Gastroesophageal sphincter (tissue), 4 donors: ENCODE measurements at regions not wholly inside any gene's neighbourhood (a gene's known extent, or its start where the extent isn't known, plus 50 kb on each side); places are given as distances from the start of the nearest gene placed in this dataset.

Source experiments
- ATAC-seq: fragments of 150-250 bp; one replicate; pipeline ENCODE4 v1.9.1; 2016; ENCODE audit warnings: mild to moderate bottlenecking, moderate library complexity
- H3K27ac ChIP-seq, 4 donors: fragments of 200-600 bp; sonication (generic) in 3 of 4; 1 replicate in 3 of 4; 2 replicates in 1 of 4; pipeline ENCODE4 v1.5.1; 2016 to 2019
- H3K27me3 ChIP-seq: fragments of 200-600 bp; sonication (generic); one replicate; pipeline ENCODE4 v1.5.1; 2019
- H3K36me3 ChIP-seq, 2 donors: fragments of 200-600 bp; sonication (generic); one replicate each; pipeline ENCODE4 v1.5.1; 2019; ENCODE audit warnings: control low read depth in 1 of 2
- H3K4me1 ChIP-seq, 3 donors: fragments of 200-600 bp; sonication (generic); 1 replicate in 2 of 3; 2 replicates in 1 of 3; pipeline ENCODE4 v1.5.1; 2016 to 2019; ENCODE audit warnings: control low read depth in 2 of 3
- H3K4me3 ChIP-seq, 2 donors: fragments of 200-600 bp; sonication (generic); one replicate each; pipeline ENCODE4 v1.5.1; 2019; ENCODE audit warnings: mild to moderate bottlenecking in 1 of 2, moderate library complexity in 1 of 2
- H3K9me3 ChIP-seq, 3 donors: fragments of 200-600 bp; sonication (generic); one replicate each; pipeline ENCODE4 v1.5.1; 2017 to 2019; ENCODE audit warnings: control low read depth in 2 of 3
- CTCF ChIP-seq, 4 experiments: fragments of 200-600 bp in 2 of 4; fragments of 450-650 bp in 2 of 4; sonication (generic) in 1 of 4; IDR thresholded peaks; one replicate each; pipeline ENCODE4 v1.5.1; 2017 to 2019; ENCODE audit warnings: antibody characterized with exemption in 4 of 4, mild to moderate bottlenecking in 2 of 4, moderate library complexity in 2 of 4
- EP300 ChIP-seq: sonication (generic); formaldehyde crosslinking; IDR thresholded peaks from one replicate; pipeline ENCODE4 v1.6.1; 2017; ENCODE audit warnings: antibody characterized with exemption, mild to moderate bottlenecking
- POLR2A ChIP-seq, 2 donors: fragments of 450-650 bp; IDR thresholded peaks; one replicate each; pipeline ENCODE4 v1.6.1; 2017; ENCODE audit warnings: antibody characterized with exemption in 2 of 2, mild to moderate bottlenecking in 2 of 2, moderate library complexity in 1 of 2
- POLR2AphosphoS5 ChIP-seq: sonication (generic); formaldehyde crosslinking; IDR thresholded peaks from one replicate; pipeline ENCODE4 v1.6.1; 2017; ENCODE audit warnings: antibody characterized with exemption
- WGBS, 2 donors: methylation state at CpG; one replicate each; pipeline ENCODE4 v1.1.5; 2018; ENCODE audit warnings: low coverage in 1 of 2; 5-methylcytosine and 5-hydroxymethylcytosine counted together

GRCh38 chr2:82412021-82412420, 2047.1 kb downstream of the SUCLG1 start:
- Histone ChIP-seq H3K27ac (peak overlapping the region in 3 of 4 donors; percentile 18 to 63 (median 50)), H3K9me3 (no peaks in the 10 kb centered on the region), H3K4me3 (no peak overlapping the region), H3K36me3 (no peaks in the 10 kb centered on the region), H3K4me1 (peaks cover 0 to 29% (median 8%) of the 10 kb centered on the region in 3 donors), H3K27me3 (no peaks in the 10 kb centered on the region)
- no peak for TF ChIP-seq POLR2A (IDR thresholded peaks at IDR 0.05)
- TF ChIP-seq EP300 = no peak
- TF ChIP-seq CTCF (IDR thresholded peaks at IDR 0.05) = no peak
- no peak for TF ChIP-seq POLR2AphosphoS5
- no peak for ATAC-seq
- 37 to 39% methylated on average over 3 of the region's 3 CpGs for WGBS, 2 donors

DNA sequence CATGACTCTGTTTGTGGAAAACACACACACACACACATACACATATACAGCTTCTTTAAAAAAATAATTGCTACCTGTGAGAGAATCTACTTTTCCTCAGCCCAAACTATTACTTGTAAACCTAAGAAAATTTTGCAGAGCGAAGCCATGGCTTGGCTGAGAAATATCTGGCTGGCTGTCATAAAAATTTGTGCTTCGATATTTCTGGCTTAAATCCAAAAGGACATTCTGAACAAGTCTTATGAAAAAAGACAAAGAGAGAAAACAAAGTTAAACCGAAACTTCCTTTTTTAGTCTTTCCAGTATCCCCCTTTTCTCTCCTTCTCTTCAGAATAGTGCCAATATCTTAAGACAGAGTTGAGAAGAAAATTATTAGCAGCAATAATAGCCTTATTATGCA, 2048.0 kb downstream of the SUCLG1 start:
- 17 to 23% methylated on average over 3 of the region's 3 CpGs for WGBS, 2 donors
- H3K36me3 ChIP-seq = no peaks in the 10 kb centered on the region
- H3K27ac ChIP-seq = peak overlapping the region; percentile 20 to 63 (median 50)
- TF ChIP-seq CTCF (IDR thresholded peaks at IDR 0.05) (no peak), POLR2AphosphoS5 (no peak), POLR2A (IDR thresholded peaks at IDR 0.05) (no peak)
- H3K27me3 ChIP-seq = no peaks in the 10 kb centered on the region
- no peak for ATAC-seq
- no peaks in the 10 kb centered on the region for H3K9me3 ChIP-seq
- H3K4me1 ChIP-seq = peaks cover 0 to 32% (median 9%) of the 10 kb centered on the region in 3 donors
- H3K4me3 ChIP-seq = no peak overlapping the region

GRCh38 chr2:82395531-82395930, 2063.5 kb downstream of the SUCLG1 start:
- 42 to 97% methylated on average over 4 to 5 of the region's 10 CpGs for WGBS, 2 donors
- ATAC-seq = no peak
- H3K27ac ChIP-seq = no peak overlapping the region
- no peaks in the 10 kb centered on the region for H3K4me1 ChIP-seq
- no peaks in the 10 kb centered on the region for H3K27me3 ChIP-seq
- no peaks in the 10 kb centered on the region for H3K36me3 ChIP-seq
- no peak for TF ChIP-seq POLR2A (IDR thresholded peaks at IDR 0.05)
- no peak for TF ChIP-seq CTCF (IDR thresholded peaks at IDR 0.05)
- no peak for TF ChIP-seq POLR2AphosphoS5
- TF ChIP-seq EP300 = no peak
- H3K4me3 ChIP-seq = no peak overlapping the region
- peaks cover 0 to 9% (median 0%) of the 10 kb centered on the region in 3 donors for H3K9me3 ChIP-seq

DNA sequence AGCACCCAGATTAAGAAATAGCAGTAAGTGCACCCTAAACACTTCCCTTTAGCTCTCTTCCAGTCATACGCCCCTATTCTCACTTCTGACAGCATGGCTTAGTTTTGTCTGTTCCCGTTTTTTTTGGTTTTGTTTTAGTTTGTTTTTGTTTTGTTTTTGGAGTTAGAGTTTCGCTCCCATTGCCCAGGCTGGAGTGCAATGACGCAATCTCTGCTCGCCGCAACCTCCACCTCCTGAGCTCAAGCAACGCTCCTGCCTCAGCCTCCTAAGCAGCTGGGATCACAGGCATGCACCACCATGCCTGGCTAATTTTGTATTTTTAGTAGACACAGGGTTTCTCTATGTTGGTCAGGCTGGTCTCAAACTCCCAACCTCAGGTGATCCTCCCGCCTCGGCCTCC, 2067.7 kb downstream of the SUCLG1 start:
- no peaks in the 10 kb centered on the region for H3K9me3 ChIP-seq
- H3K27ac ChIP-seq = no peak overlapping the region
- TF ChIP-seq POLR2AphosphoS5 = no peak
- TF ChIP-seq POLR2A (IDR thresholded peaks at IDR 0.05) = no peak
- no peak for TF ChIP-seq EP300
- TF ChIP-seq CTCF (IDR thresholded peaks at IDR 0.05) = no peak
- 92 to 94% methylated on average over 5 to 9 of the region's 9 CpGs for WGBS, 2 donors
- no peaks in the 10 kb centered on the region for H3K4me1 ChIP-seq
- no peak overlapping the region for H3K4me3 ChIP-seq
- no peak for ATAC-seq
- no peaks in the 10 kb centered on the region for H3K36me3 ChIP-seq
- H3K27me3 ChIP-seq = no peaks in the 10 kb centered on the region

DNA sequence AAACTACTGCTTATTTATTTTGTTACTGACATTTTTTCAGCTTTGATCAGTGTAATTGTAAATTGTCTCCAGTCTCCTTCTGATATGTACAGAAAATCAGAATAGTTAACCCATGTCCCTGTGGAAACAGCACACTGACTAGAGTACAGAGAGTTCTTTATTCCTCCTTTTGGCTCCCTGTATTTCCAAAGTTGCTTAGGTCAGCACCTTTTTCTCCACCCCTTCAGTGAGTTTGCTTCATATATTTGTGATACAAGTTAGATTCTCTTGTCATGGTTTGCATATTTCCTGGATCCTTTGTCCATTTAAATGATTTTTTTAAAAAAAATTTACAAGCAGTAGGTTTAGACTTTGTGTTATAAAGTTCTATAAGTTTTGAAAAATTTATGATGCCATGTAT, 2051.1 kb upstream of the LRRTM1 start:
- no peak for TF ChIP-seq EP300
- no peak for TF ChIP-seq CTCF (IDR thresholded peaks at IDR 0.05)
- TF ChIP-seq POLR2AphosphoS5 = no peak
- TF ChIP-seq POLR2A (IDR thresholded peaks at IDR 0.05) = no peak
- Histone ChIP-seq H3K9me3 (peaks cover 0 to 8% (median 0%) of the 10 kb centered on the region in 3 donors), H3K27me3 (no peaks in the 10 kb centered on the region)

More for the DNA sequence above, 2051.1 kb upstream of the LRRTM1 start:
- H3K27ac ChIP-seq = no peak overlapping the region
- ATAC-seq = no peak
- no peak overlapping the region for H3K4me3 ChIP-seq
- no peaks in the 10 kb centered on the region for H3K4me1 ChIP-seq
- H3K36me3 ChIP-seq = no peaks in the 10 kb centered on the region
